ENCODE measurements at regions not wholly inside any gene's neighbourhood (a gene's known extent, or its start where the extent isn't known, plus 50 kb on each side); places are given as distances from the start of the nearest gene placed in this dataset.

DNA sequence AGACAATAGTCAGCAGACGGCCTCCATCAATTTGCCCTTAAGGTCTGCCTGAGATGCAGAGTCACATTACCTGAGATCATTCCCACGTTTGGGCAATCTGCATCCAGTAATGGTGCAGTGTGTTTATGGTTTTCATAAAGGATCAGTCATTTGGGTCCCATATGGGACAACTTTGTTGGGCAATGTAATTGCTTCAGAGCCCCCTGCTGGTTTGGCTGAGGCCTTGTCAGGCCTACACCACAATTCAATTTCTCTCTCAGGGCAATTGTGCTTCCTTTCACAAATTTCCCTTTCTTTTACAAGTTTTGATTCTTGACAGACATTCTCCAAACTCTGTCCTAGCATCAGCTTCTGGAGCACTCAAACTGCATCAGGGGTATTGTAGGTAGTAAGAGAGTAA, 191.2 kb upstream of the SSTR1 start:
- Histone ChIP-seq H3K4me3 (ENCODE audit: low read depth, low read length) (no peak overlapping the region), H3K9me3 (ENCODE audit: control insufficient read depth, insufficient read depth, low read depth, low read length) (no peaks in the 10 kb centered on the region), H3K4me1 (ENCODE audit: control insufficient read depth, insufficient read depth, low read length) (no peaks in the 10 kb centered on the region), H3K36me3 (ENCODE audit: control insufficient read depth in 2 of 2, insufficient read depth in 1 of 2, low read length in 2 of 2) (no peaks in the 10 kb centered on the region), H3K27ac (ENCODE audit: extremely low read depth, low read depth, low read length) (no peak overlapping the region)
- POLR2A ChIA-PET: no interaction called here
- CTCF ChIA-PET: interaction anchor here (0.9 to 1.0 kb wide), 2 partner anchors 30 to 142 kb away, joined by 4 to 5 read pairs; no protein-coding TSS in a partner anchor
- no peak for TF ChIP-seq ZNF837 (tag by site-specific recombination; IDR thresholded peaks at IDR 0.05)
- TF ChIP-seq, protein P1, sequence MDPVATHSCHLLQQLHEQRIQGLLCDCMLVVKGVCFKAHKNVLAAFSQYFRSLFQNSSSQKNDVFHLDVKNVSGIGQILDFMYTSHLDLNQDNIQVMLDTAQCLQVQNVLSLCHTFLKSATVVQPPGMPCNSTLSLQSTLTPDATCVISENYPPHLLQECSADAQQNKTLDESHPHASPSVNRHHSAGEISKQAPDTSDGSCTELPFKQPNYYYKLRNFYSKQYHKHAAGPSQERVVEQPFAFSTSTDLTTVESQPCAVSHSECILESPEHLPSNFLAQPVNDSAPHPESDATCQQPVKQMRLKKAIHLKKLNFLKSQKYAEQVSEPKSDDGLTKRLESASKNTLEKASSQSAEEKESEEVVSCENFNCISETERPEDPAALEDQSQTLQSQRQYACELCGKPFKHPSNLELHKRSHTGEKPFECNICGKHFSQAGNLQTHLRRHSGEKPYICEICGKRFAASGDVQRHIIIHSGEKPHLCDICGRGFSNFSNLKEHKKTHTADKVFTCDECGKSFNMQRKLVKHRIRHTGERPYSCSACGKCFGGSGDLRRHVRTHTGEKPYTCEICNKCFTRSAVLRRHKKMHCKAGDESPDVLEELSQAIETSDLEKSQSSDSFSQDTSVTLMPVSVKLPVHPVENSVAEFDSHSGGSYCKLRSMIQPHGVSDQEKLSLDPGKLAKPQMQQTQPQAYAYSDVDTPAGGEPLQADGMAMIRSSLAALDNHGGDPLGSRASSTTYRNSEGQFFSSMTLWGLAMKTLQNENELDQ (tag by site-specific recombination; IDR thresholded peaks at IDR 0.05; ENCODE audit: low read depth): no peak
- TF ChIP-seq ZNF785 (tag by site-specific recombination; IDR thresholded peaks at IDR 0.05): no peak
- no peak for TF ChIP-seq ZEB2 (tag by site-specific recombination; IDR thresholded peaks at IDR 0.05)
- no peak for TF ChIP-seq ZNF629 (tag by site-specific recombination; IDR thresholded peaks at IDR 0.05)
- TF ChIP-seq ZBTB17 (tag by site-specific recombination; IDR thresholded peaks at IDR 0.05): no peak
- TF ChIP-seq ZNF248 (tag by site-specific recombination; IDR thresholded peaks at IDR 0.05): no peak
- TF ChIP-seq ZNF585B (tag by site-specific recombination; IDR thresholded peaks at IDR 0.05): no peak
- no peak for TF ChIP-seq ZNF140 (tag by site-specific recombination; IDR thresholded peaks at IDR 0.05)
- TF ChIP-seq ZNF302 (tag by site-specific recombination; IDR thresholded peaks at IDR 0.05; ENCODE audit: low read depth): no peak
- TF ChIP-seq ZNF157 (tag by site-specific recombination; IDR thresholded peaks at IDR 0.05): no peak
- no peak for TF ChIP-seq ZNF121 (tag by site-specific recombination; IDR thresholded peaks at IDR 0.05)
- TF ChIP-seq SALL2 (tag by site-specific recombination; IDR thresholded peaks at IDR 0.05; ENCODE audit: borderline replicate concordance): no peak
- no peak for TF ChIP-seq ZNF768 (tag by site-specific recombination; IDR thresholded peaks at IDR 0.05)
- TF ChIP-seq ZNF24 (tag by site-specific recombination; IDR thresholded peaks at IDR 0.05): no peak
- no peak for TF ChIP-seq ZNF658 (tag by site-specific recombination; IDR thresholded peaks at IDR 0.05)
- no peak for TF ChIP-seq ZNF701 (tag by site-specific recombination; IDR thresholded peaks at IDR 0.05)
- no peak for TF ChIP-seq ZNF335 (tag by site-specific recombination; conservative IDR thresholded peaks at IDR 0.05)
- TF ChIP-seq MZF1 (tag by site-specific recombination; IDR thresholded peaks at IDR 0.05; ENCODE audit: borderline replicate concordance): no peak
- no peak for TF ChIP-seq SP7 (tag by site-specific recombination; IDR thresholded peaks at IDR 0.05)

DNA sequence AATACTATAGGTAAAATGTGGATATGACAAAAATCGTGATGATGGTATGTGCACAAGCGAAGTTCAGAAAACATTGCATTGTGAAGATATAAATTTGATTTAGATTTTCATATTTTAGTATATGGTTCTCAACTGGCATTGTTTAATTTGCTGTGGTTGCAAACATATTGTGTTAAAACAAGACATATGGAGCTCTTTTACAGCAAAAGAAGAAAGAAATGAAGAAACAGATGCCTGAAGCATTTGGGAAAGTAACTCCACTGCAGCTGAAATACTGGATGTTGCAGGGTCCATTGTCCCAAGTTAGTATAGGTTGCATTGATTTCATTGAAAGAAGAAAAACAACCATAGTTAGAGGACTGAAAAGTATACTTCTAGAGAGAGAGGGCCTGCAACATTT, 185.8 kb upstream of the SSTR1 start:
- Histone ChIP-seq H3K36me3 (ENCODE audit: control insufficient read depth in 2 of 2, insufficient read depth in 1 of 2, low read length in 2 of 2) (no peaks in the 10 kb centered on the region), H3K4me1 (ENCODE audit: control insufficient read depth, insufficient read depth, low read length) (no peaks in the 10 kb centered on the region), H3K4me3 (ENCODE audit: low read depth, low read length) (no peak overlapping the region), H3K9me3 (ENCODE audit: control insufficient read depth, insufficient read depth, low read depth, low read length) (no peaks in the 10 kb centered on the region), H3K27ac (ENCODE audit: extremely low read depth, low read depth, low read length) (no peak overlapping the region)
- ChIA-PET CTCF (no interaction called here), POLR2A (no interaction called here)
- TF ChIP-seq OVOL3 (tag by site-specific recombination; IDR thresholded peaks at IDR 0.05) (no peak), ZNF701 (tag by site-specific recombination; IDR thresholded peaks at IDR 0.05) (no peak), ZIC2 (tag by site-specific recombination; IDR thresholded peaks at IDR 0.05) (no peak), ZNF138 (tag by site-specific recombination; IDR thresholded peaks at IDR 0.05; ENCODE audit: borderline replicate concordance) (no peak), MYNN (tag by site-specific recombination; IDR thresholded peaks at IDR 0.05; ENCODE audit: borderline replicate concordance) (no peak), KLF16 (tag by site-specific recombination; IDR thresholded peaks at IDR 0.05) (no peak), SP3 (tag by site-specific recombination; IDR thresholded peaks at IDR 0.05) (no peak), ZNF626 (tag by site-specific recombination; IDR thresholded peaks at IDR 0.05) (no peak), ZNF184 (tag by site-specific recombination; IDR thresholded peaks at IDR 0.05) (no peak), ZNF707 (tag by site-specific recombination; IDR thresholded peaks at IDR 0.05) (no peak)
- TF ChIP-seq, protein P2, sequence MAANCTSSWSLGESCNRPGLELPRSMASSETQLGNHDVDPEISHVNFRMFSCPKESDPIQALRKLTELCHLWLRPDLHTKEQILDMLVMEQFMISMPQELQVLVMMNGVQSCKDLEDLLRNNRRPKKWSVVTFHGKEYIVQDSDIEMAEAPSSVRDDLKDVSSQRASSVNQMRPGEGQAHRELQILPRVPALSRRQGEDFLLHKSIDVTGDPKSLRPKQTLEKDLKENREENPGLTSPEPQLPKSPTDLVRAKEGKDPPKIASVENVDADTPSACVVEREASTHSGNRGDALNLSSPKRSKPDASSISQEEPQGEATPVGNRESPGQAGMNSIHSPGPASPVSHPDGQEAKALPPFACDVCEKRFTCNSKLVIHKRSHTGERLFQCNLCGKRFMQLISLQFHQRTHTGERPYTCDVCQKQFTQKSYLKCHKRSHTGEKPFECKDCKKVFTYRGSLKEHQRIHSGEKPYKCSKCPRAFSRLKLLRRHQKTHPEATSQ (tag by site-specific recombination; IDR thresholded peaks at IDR 0.05): no peak
- TF ChIP-seq, protein P3, sequence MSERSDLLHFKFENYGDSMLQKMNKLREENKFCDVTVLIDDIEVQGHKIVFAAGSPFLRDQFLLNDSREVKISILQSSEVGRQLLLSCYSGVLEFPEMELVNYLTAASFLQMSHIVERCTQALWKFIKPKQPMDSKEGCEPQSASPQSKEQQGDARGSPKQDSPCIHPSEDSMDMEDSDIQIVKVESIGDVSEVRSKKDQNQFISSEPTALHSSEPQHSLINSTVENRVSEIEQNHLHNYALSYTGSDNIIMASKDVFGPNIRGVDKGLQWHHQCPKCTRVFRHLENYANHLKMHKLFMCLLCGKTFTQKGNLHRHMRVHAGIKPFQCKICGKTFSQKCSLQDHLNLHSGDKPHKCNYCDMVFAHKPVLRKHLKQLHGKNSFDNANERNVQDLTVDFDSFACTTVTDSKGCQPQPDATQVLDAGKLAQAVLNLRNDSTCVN (tag by site-specific recombination; optimal IDR thresholded peaks at IDR 0.05): no peak
- TF ChIP-seq, protein P4, sequence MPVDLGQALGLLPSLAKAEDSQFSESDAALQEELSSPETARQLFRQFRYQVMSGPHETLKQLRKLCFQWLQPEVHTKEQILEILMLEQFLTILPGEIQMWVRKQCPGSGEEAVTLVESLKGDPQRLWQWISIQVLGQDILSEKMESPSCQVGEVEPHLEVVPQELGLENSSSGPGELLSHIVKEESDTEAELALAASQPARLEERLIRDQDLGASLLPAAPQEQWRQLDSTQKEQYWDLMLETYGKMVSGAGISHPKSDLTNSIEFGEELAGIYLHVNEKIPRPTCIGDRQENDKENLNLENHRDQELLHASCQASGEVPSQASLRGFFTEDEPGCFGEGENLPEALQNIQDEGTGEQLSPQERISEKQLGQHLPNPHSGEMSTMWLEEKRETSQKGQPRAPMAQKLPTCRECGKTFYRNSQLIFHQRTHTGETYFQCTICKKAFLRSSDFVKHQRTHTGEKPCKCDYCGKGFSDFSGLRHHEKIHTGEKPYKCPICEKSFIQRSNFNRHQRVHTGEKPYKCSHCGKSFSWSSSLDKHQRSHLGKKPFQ (tag by site-specific recombination; IDR thresholded peaks at IDR 0.05): no peak
